AG09309 (cell line): ENCODE measurements at regions not wholly inside any gene's neighbourhood (a gene's known extent, or its start where the extent isn't known, plus 50 kb on each side); places are given as distances from the start of the nearest gene placed in this dataset.

ENCODE experiments used
- DNase-seq: peaks from one replicate; pipeline ENCODE4 v3.0.0-alpha.2; 2010; ENCODE audit warnings: low read depth
- H3K4me3 ChIP-seq: 2 replicates; pipeline ENCODE4 v1.5.1; 2011; ENCODE audit warnings: mild to moderate bottlenecking, low read depth, low read length, moderate library complexity; ENCODE audit not compliant: control insufficient read depth
- CTCF ChIP-seq: IDR thresholded peaks from 2 replicates; pipeline ENCODE4 v1.5.1; 2011; ENCODE audit warnings: mild to moderate bottlenecking, low read depth, low read length, inconsistent platforms; ENCODE audit not compliant: insufficient read depth, control insufficient read depth; ENCODE audit errors: missing control alignments

GRCh38 chr4:4687935-4688727 is 146.3 kb upstream of the STX18 start:
- H3K4me3 ChIP-seq: no peak overlapping the region
- TF ChIP-seq CTCF: no peak
- DNase-seq: no peak

DNA sequence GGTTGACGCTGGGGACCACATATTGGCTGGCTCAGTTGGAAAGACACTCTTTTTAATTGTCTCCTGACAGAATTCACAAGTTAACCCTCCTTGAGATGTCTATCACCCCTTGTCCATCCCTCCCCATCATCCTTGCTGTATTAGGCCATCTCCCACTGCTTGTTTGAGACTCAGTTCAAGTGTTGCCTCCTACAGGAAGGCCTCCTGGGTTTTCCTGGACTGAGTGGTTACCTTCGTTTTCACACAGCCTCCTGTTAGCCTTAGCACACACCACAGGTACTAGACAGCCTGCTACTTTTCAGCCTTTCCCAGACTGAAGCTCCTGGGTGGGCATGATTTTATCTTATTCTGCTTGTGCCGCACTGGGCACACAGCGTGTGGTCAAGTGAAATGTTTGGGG is 145.3 kb upstream of the STX18 start:
- TF ChIP-seq CTCF: no peak
- no peak for DNase-seq
- H3K4me3 ChIP-seq: no peak overlapping the region

GRCh38 chr4:4685810-4686795 is 144.3 kb upstream of the STX18 start:
- no peak for TF ChIP-seq CTCF
- no peak overlapping the region for H3K4me3 ChIP-seq
- DNase-seq: no peak

- TF ChIP-seq CTCF: no peak
- DNase-seq: no peak
- no peak overlapping the region for H3K4me3 ChIP-seq
Observed at GRCh38 chr4:4681653-4682052, 139.8 kb upstream of the STX18 start.

DNA sequence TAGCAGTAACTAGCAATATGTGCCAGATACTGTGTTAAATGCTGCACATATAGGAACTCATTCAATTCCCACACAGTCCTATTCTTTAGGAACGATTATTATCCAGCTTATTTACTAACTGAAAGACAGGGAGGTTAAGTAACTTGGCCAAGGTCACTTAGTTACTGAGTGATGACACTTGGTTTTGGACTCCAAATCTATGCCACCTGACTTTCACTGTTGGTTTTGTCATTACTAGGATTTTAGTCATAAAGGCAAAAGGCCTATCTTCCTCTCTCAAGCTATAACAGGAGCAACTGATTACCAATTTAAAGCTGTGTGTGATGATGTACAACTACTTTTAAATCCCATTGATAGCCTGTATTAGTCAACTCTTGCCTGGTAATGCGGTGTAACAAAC is 138.9 kb upstream of the STX18 start:
- TF ChIP-seq CTCF: no peak
- no peak for DNase-seq
- no peak overlapping the region for H3K4me3 ChIP-seq

DNA sequence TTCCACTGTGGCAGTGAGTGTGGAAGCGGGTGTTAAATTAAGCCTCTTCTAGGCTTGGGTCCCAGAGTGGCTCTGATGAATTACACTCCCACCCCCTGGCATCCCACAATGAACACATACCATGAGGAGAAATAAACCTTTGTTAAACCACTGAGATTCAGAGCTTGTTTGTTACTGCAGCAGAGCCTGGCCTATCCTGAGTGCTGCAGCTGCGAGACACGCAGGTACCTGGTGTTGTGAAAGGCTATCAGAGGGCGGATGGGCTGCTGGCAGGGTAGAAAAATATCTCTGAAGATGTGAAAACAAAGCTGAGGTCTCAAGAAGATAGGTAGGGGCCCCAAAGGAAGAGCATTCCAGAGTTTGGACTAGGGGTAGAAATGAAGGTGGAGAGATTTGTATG is 138.4 kb upstream of the STX18 start:
- no peak for TF ChIP-seq CTCF
- H3K4me3 ChIP-seq: no peak overlapping the region
- no peak for DNase-seq
